ENCODE measurements at regions not wholly inside any gene's neighbourhood (a gene's known extent, or its start where the extent isn't known, plus 50 kb on each side); places are given as distances from the start of the nearest gene placed in this dataset.

- H3K4me1 ChIP-seq: no peaks in the 10 kb centered on the region
- no peak for TF ChIP-seq CTCF (IDR thresholded peaks at IDR 0.05)
These were observed 118.1 kb downstream of the ZNF621 start for GRCh38 chr3:40642812-40643211.

GRCh38 chr3:40645883-40646282 is 121.1 kb downstream of the ZNF621 start:
- no peak for DNase-seq
- Histone ChIP-seq H3K27me3 (ENCODE audit: low read depth) (no peaks in the 10 kb centered on the region), H3K27ac (no peak overlapping the region), H3K36me3 (no peaks in the 10 kb centered on the region), H3K9me3 (no peaks in the 10 kb centered on the region), H3K4me1 (no peaks in the 10 kb centered on the region), H3K4me3 (no peak overlapping the region)
- ATAC-seq: no peak
- TF ChIP-seq CTCF (IDR thresholded peaks at IDR 0.05): no peak
- intact Hi-C loops (cut with DNase I): no loop called here

More at GRCh38 chr3:40642812-40643211, 118.1 kb downstream of the ZNF621 start:
- no peak overlapping the region for H3K27ac ChIP-seq
- ATAC-seq (no peak), DNase-seq (no peak)
- H3K9me3 ChIP-seq: no peaks in the 10 kb centered on the region
- H3K4me3 ChIP-seq: no peak overlapping the region
- no peaks in the 10 kb centered on the region for H3K36me3 ChIP-seq
- no peaks in the 10 kb centered on the region for H3K27me3 ChIP-seq (ENCODE audit: low read depth)
- intact Hi-C loops (cut with DNase I): no loop called here

- no peak for TF ChIP-seq CTCF (IDR thresholded peaks at IDR 0.05)
- intact Hi-C loops (cut with DNase I): no loop called here
- ATAC-seq (no peak), DNase-seq (no peak)
- H3K27ac ChIP-seq: no peak overlapping the region
- H3K9me3 ChIP-seq: no peaks in the 10 kb centered on the region
- H3K4me3 ChIP-seq: no peak overlapping the region
- no peaks in the 10 kb centered on the region for H3K27me3 ChIP-seq (ENCODE audit: low read depth)
- no peaks in the 10 kb centered on the region for H3K4me1 ChIP-seq
- H3K36me3 ChIP-seq: no peaks in the 10 kb centered on the region
These were observed 124.6 kb downstream of the ZNF621 start for GRCh38 chr3:40649346-40649745.

- H3K4me3 ChIP-seq: no peak overlapping the region
- H3K27me3 ChIP-seq (ENCODE audit: low read depth): no peaks in the 10 kb centered on the region
- H3K36me3 ChIP-seq: no peaks in the 10 kb centered on the region
- no peak for TF ChIP-seq CTCF (IDR thresholded peaks at IDR 0.05)
- H3K27ac ChIP-seq: no peak overlapping the region
- intact Hi-C loops (cut with DNase I): no loop called here
- DNase-seq (no peak), ATAC-seq (no peak)
- no peaks in the 10 kb centered on the region for H3K9me3 ChIP-seq
- no peaks in the 10 kb centered on the region for H3K4me1 ChIP-seq
These were observed 127.3 kb downstream of the ZNF621 start for GRCh38 chr3:40652072-40652471.

- Histone ChIP-seq H3K4me3 (no peak overlapping the region), H3K36me3 (no peaks in the 10 kb centered on the region), H3K27ac (no peak overlapping the region), H3K9me3 (no peaks in the 10 kb centered on the region), H3K27me3 (ENCODE audit: low read depth) (no peaks in the 10 kb centered on the region), H3K4me1 (no peaks in the 10 kb centered on the region)
- TF ChIP-seq CTCF (IDR thresholded peaks at IDR 0.05): no peak
- ATAC-seq (no peak), DNase-seq (no peak)
- intact Hi-C loops (cut with DNase I): no loop called here
These were observed 128.2 kb downstream of the ZNF621 start for GRCh38 chr3:40653001-40653400.

GRCh38 chr3:40653878-40654277 is 129.1 kb downstream of the ZNF621 start:
- Histone ChIP-seq H3K27me3 (ENCODE audit: low read depth) (no peaks in the 10 kb centered on the region), H3K27ac (no peak overlapping the region), H3K9me3 (no peaks in the 10 kb centered on the region), H3K4me1 (no peaks in the 10 kb centered on the region), H3K4me3 (no peak overlapping the region), H3K36me3 (no peaks in the 10 kb centered on the region)
- DNase-seq: no peak
- ATAC-seq: no peak
- no peak for TF ChIP-seq CTCF (IDR thresholded peaks at IDR 0.05)
- intact Hi-C loops (cut with DNase I): no loop called here
